GM23338 (cell line): ENCODE measurements at regions not wholly inside any gene's neighbourhood (a gene's known extent, or its start where the extent isn't known, plus 50 kb on each side); places are given as distances from the start of the nearest gene placed in this dataset.

ENCODE experiments used
- ATAC-seq: fragments of 200-7000 bp; cut with Tn5 transposase; 3 replicates; pipeline ENCODE4 v1.9.1; 2020
- DNase-seq: peaks from one replicate; pipeline ENCODE4 v3.0.0-alpha.2; 2015; ENCODE audit warnings: low spot score
- H2AFZ ChIP-seq: fragments of 200-600 bp; sonication (generic); 2 replicates; pipeline ENCODE4 v1.8.0; 2016; ENCODE audit warnings: antibody characterized with exemption, mild to moderate bottlenecking, moderate library complexity
- H3F3A ChIP-seq: fragments of 200-600 bp; sonication (generic); replicated peaks from 2 replicates; pipeline ENCODE4 v1.8.0; 2017; ENCODE audit warnings: antibody characterized with exemption, mixed run types, low read depth
- H3K27ac ChIP-seq: fragments of 200-600 bp; sonication (generic); 2 replicates; pipeline ENCODE4 v1.6.1; 2016; ENCODE audit warnings: low read depth
- H3K27me3 ChIP-seq: fragments of 200-600 bp; sonication (generic); 2 replicates; pipeline ENCODE4 v1.8.0; 2016; ENCODE audit warnings: mild to moderate bottlenecking, mixed run types, moderate library complexity; ENCODE audit not compliant: insufficient read depth
- H3K36me3 ChIP-seq: fragments of 200-600 bp; sonication (generic); 2 replicates; pipeline ENCODE4 v1.8.0; 2016; ENCODE audit warnings: mild to moderate bottlenecking; ENCODE audit not compliant: insufficient read depth
- H3K4me1 ChIP-seq: fragments of 200-600 bp; sonication (generic); 2 replicates; pipeline ENCODE4 v1.8.0; 2016; ENCODE audit warnings: mild to moderate bottlenecking, moderate library complexity; ENCODE audit not compliant: insufficient read depth
- H3K4me2 ChIP-seq: fragments of 200-600 bp; sonication (generic); 2 replicates; pipeline ENCODE4 v1.7.1; 2017; ENCODE audit warnings: mixed run types
- H3K4me3 ChIP-seq: fragments of 200-600 bp; sonication (generic); 2 replicates; pipeline ENCODE4 v1.6.1; 2016; ENCODE audit warnings: mixed run types
- H3K79me2 ChIP-seq: fragments of 200-600 bp; sonication (generic); replicated peaks from 2 replicates; pipeline ENCODE4 v1.8.0; 2017; ENCODE audit warnings: mild to moderate bottlenecking; ENCODE audit not compliant: insufficient read depth
- H3K9me2 ChIP-seq: fragments of 200-600 bp; sonication (generic); 2 replicates; pipeline ENCODE4 v1.8.0; 2017; ENCODE audit not compliant: insufficient read depth
- H4K20me1 ChIP-seq: fragments of 200-600 bp; sonication (generic); replicated peaks from 2 replicates; pipeline ENCODE4 v1.8.0; 2017; ENCODE audit warnings: mild to moderate bottlenecking; ENCODE audit not compliant: insufficient read depth
- H3K27ac Mint-ChIP-seq: 2 replicates; pipeline ENCODE4 v1.8.0; 2020; ENCODE audit warnings: inconsistent platforms, mild to moderate bottlenecking, moderate library complexity, mixed read lengths
- H3K27me3 Mint-ChIP-seq: 3 replicates; pipeline ENCODE4 v1.8.0; 2022; ENCODE audit warnings: low read depth, mild to moderate bottlenecking, moderate library complexity, mixed read lengths, inconsistent platforms; ENCODE audit not compliant: insufficient read depth, poor library complexity
- H3K36me3 Mint-ChIP-seq: 3 replicates; pipeline ENCODE4 v1.8.0; 2021; ENCODE audit warnings: low read depth, mild to moderate bottlenecking, inconsistent platforms, moderate library complexity, mixed read lengths
- H3K4me1 Mint-ChIP-seq: 3 replicates; pipeline ENCODE4 v1.8.0; 2020; ENCODE audit warnings: mild to moderate bottlenecking, inconsistent platforms, mixed read lengths
- H3K4me3 Mint-ChIP-seq: 3 replicates; pipeline ENCODE4 v1.8.0; 2021; ENCODE audit warnings: moderate library complexity, mild to moderate bottlenecking, inconsistent platforms, mixed read lengths
- H3K9me3 Mint-ChIP-seq: 3 replicates; pipeline ENCODE4 v1.8.0; 2020; ENCODE audit warnings: moderate library complexity, mild to moderate bottlenecking, inconsistent platforms, mixed read lengths
- EZH2 ChIP-seq: fragments of 200-600 bp; sonication (generic); IDR thresholded peaks from one replicate; pipeline ENCODE4 v1.8.0; 2017; ENCODE audit warnings: antibody characterized with exemption, mild to moderate bottlenecking, low read depth; ENCODE audit not compliant: unreplicated experiment
- EZH2phosphoT487 ChIP-seq: fragments of 200-600 bp; sonication (generic); IDR thresholded peaks from one replicate; pipeline ENCODE4 v1.8.1; 2018; ENCODE audit warnings: antibody characterized with exemption; ENCODE audit not compliant: unreplicated experiment
- JUNB ChIP-seq: IDR thresholded peaks from one replicate; pipeline ENCODE4 v1.6.1; 2016; ENCODE audit warnings: antibody characterized with exemption; ENCODE audit not compliant: unreplicated experiment
- NANOG ChIP-seq: IDR thresholded peaks from 2 replicates; pipeline ENCODE4 v1.6.1; 2016; ENCODE audit warnings: antibody characterized with exemption, borderline replicate concordance
- POLR2AphosphoS5 ChIP-seq: IDR thresholded peaks from 2 replicates; pipeline ENCODE4 v1.6.1; 2016; ENCODE audit warnings: antibody characterized with exemption, low read depth
- ZNF114 ChIP-seq: fragments of 250-450 bp; sonication (Bioruptor Pico); IDR thresholded peaks from 2 replicates; pipeline ENCODE4 v1.5.0; 2020; ENCODE audit warnings: mild to moderate bottlenecking, moderate library complexity
- ZNF331 ChIP-seq: fragments of 250-450 bp; sonication (Bioruptor Pico); IDR thresholded peaks from 2 replicates; pipeline ENCODE4 v1.5.0; 2020; ENCODE audit warnings: low read depth, mild to moderate bottlenecking, moderate library complexity
- TF ChIP-seq, protein P1 (sequence below): IDR thresholded peaks from one replicate; pipeline ENCODE4 v1.6.1; 2018; ENCODE audit warnings: antibody characterized with exemption; ENCODE audit not compliant: unreplicated experiment
- TF ChIP-seq, protein P2 (sequence below): IDR thresholded peaks from 2 replicates; pipeline ENCODE4 v1.6.1; 2016; ENCODE audit warnings: antibody characterized with exemption
- TF ChIP-seq, protein P3 (sequence below): fragments of 250-450 bp; sonication (Bioruptor Pico); IDR thresholded peaks from 2 replicates; pipeline ENCODE4 v1.5.0; 2020; ENCODE audit warnings: mild to moderate bottlenecking, moderate library complexity
- TF ChIP-seq, protein P4 (sequence below), 2 experiments: fragments of 200-600 bp in 1 of 2; sonication (generic) in 1 of 2; conservative IDR thresholded peaks; 2 replicates each; pipeline versions ENCODE4 v1.5.1 to v1.6.1; 2016 to 2017; ENCODE audit warnings: antibody characterized with exemption in 2 of 2, low read depth in 2 of 2, mild to moderate bottlenecking in 2 of 2, moderate library complexity in 1 of 2

- TF ChIP-seq, protein P1, sequence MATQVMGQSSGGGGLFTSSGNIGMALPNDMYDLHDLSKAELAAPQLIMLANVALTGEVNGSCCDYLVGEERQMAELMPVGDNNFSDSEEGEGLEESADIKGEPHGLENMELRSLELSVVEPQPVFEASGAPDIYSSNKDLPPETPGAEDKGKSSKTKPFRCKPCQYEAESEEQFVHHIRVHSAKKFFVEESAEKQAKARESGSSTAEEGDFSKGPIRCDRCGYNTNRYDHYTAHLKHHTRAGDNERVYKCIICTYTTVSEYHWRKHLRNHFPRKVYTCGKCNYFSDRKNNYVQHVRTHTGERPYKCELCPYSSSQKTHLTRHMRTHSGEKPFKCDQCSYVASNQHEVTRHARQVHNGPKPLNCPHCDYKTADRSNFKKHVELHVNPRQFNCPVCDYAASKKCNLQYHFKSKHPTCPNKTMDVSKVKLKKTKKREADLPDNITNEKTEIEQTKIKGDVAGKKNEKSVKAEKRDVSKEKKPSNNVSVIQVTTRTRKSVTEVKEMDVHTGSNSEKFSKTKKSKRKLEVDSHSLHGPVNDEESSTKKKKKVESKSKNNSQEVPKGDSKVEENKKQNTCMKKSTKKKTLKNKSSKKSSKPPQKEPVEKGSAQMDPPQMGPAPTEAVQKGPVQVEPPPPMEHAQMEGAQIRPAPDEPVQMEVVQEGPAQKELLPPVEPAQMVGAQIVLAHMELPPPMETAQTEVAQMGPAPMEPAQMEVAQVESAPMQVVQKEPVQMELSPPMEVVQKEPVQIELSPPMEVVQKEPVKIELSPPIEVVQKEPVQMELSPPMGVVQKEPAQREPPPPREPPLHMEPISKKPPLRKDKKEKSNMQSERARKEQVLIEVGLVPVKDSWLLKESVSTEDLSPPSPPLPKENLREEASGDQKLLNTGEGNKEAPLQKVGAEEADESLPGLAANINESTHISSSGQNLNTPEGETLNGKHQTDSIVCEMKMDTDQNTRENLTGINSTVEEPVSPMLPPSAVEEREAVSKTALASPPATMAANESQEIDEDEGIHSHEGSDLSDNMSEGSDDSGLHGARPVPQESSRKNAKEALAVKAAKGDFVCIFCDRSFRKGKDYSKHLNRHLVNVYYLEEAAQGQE = no peak
- TF ChIP-seq, protein P2, sequence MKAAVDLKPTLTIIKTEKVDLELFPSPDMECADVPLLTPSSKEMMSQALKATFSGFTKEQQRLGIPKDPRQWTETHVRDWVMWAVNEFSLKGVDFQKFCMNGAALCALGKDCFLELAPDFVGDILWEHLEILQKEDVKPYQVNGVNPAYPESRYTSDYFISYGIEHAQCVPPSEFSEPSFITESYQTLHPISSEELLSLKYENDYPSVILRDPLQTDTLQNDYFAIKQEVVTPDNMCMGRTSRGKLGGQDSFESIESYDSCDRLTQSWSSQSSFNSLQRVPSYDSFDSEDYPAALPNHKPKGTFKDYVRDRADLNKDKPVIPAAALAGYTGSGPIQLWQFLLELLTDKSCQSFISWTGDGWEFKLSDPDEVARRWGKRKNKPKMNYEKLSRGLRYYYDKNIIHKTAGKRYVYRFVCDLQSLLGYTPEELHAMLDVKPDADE = no peak
- TF ChIP-seq, protein P3, sequence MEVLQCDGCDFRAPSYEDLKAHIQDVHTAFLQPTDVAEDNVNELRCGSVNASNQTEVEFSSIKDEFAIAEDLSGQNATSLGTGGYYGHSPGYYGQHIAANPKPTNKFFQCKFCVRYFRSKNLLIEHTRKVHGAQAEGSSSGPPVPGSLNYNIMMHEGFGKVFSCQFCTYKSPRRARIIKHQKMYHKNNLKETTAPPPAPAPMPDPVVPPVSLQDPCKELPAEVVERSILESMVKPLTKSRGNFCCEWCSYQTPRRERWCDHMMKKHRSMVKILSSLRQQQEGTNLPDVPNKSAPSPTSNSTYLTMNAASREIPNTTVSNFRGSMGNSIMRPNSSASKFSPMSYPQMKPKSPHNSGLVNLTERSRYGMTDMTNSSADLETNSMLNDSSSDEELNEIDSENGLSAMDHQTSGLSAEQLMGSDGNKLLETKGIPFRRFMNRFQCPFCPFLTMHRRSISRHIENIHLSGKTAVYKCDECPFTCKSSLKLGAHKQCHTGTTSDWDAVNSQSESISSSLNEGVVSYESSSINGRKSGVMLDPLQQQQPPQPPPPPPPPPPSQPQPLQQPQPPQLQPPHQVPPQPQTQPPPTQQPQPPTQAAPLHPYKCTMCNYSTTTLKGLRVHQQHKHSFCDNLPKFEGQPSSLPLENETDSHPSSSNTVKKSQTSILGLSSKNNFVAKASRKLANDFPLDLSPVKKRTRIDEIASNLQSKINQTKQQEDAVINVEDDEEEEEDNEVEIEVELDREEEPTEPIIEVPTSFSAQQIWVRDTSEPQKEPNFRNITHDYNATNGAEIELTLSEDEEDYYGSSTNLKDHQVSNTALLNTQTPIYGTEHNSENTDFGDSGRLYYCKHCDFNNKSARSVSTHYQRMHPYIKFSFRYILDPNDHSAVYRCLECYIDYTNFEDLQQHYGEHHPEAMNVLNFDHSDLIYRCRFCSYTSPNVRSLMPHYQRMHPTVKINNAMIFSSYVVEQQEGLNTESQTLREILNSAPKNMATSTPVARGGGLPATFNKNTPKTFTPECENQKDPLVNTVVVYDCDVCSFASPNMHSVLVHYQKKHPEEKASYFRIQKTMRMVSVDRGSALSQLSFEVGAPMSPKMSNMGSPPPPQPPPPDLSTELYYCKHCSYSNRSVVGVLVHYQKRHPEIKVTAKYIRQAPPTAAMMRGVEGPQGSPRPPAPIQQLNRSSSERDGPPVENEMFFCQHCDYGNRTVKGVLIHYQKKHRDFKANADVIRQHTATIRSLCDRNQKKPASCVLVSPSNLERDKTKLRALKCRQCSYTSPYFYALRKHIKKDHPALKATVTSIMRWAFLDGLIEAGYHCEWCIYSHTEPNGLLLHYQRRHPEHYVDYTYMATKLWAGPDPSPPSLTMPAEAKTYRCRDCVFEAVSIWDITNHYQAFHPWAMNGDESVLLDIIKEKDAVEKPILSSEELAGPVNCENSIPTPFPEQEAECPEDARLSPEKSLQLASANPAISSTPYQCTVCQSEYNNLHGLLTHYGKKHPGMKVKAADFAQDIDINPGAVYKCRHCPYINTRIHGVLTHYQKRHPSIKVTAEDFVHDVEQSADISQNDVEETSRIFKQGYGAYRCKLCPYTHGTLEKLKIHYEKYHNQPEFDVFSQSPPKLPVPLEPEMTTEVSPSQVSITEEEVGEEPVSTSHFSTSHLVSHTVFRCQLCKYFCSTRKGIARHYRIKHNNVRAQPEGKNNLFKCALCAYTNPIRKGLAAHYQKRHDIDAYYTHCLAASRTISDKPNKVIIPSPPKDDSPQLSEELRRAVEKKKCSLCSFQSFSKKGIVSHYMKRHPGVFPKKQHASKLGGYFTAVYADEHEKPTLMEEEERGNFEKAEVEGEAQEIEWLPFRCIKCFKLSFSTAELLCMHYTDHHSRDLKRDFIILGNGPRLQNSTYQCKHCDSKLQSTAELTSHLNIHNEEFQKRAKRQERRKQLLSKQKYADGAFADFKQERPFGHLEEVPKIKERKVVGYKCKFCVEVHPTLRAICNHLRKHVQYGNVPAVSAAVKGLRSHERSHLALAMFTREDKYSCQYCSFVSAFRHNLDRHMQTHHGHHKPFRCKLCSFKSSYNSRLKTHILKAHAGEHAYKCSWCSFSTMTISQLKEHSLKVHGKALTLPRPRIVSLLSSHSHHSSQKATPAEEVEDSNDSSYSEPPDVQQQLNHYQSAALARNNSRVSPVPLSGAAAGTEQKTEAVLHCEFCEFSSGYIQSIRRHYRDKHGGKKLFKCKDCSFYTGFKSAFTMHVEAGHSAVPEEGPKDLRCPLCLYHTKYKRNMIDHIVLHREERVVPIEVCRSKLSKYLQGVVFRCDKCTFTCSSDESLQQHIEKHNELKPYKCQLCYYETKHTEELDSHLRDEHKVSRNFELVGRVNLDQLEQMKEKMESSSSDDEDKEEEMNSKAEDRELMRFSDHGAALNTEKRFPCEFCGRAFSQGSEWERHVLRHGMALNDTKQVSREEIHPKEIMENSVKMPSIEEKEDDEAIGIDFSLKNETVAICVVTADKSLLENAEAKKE (CRISPR knock-in tag) = no peak
Observed at GRCh38 chr10:88154596-88155250, 291.3 kb downstream of the PTEN start (continued).

GRCh38 chr10:88156341-88156740, 292.9 kb downstream of the PTEN start:
- no peaks in the 10 kb centered on the region for H3K9me3 Mint-ChIP-seq
- H3K4me2 ChIP-seq = no peak overlapping the region
- no peak overlapping the region for H3K27ac ChIP-seq
- H3K36me3 Mint-ChIP-seq = no peaks in the 10 kb centered on the region
- H4K20me1 ChIP-seq = no peaks in the 10 kb centered on the region
- peaks cover 2% of the 10 kb centered on the region for H3K27me3 Mint-ChIP-seq
- no peaks in the 10 kb centered on the region for H3F3A ChIP-seq
- no peaks in the 10 kb centered on the region for H3K36me3 ChIP-seq
- H3K4me3 Mint-ChIP-seq = no peak overlapping the region
- H3K9me2 ChIP-seq = peaks cover 8% of the 10 kb centered on the region
- H3K27ac Mint-ChIP-seq = no peak overlapping the region
- H2AFZ ChIP-seq = no peak overlapping the region
- no peak overlapping the region for H3K4me3 ChIP-seq
- ATAC-seq (no peak), DNase-seq (no peak)
- H3K27me3 ChIP-seq = no peaks in the 10 kb centered on the region
- no peaks in the 10 kb centered on the region for H3K4me1 Mint-ChIP-seq
- H3K4me1 ChIP-seq = no peaks in the 10 kb centered on the region
- no peaks in the 10 kb centered on the region for H3K79me2 ChIP-seq
- TF ChIP-seq, protein P4, sequence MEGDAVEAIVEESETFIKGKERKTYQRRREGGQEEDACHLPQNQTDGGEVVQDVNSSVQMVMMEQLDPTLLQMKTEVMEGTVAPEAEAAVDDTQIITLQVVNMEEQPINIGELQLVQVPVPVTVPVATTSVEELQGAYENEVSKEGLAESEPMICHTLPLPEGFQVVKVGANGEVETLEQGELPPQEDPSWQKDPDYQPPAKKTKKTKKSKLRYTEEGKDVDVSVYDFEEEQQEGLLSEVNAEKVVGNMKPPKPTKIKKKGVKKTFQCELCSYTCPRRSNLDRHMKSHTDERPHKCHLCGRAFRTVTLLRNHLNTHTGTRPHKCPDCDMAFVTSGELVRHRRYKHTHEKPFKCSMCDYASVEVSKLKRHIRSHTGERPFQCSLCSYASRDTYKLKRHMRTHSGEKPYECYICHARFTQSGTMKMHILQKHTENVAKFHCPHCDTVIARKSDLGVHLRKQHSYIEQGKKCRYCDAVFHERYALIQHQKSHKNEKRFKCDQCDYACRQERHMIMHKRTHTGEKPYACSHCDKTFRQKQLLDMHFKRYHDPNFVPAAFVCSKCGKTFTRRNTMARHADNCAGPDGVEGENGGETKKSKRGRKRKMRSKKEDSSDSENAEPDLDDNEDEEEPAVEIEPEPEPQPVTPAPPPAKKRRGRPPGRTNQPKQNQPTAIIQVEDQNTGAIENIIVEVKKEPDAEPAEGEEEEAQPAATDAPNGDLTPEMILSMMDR (conservative IDR thresholded peaks at IDR 0.05; ENCODE audit: low read depth in 2 of 2) = no peak
- TF ChIP-seq, protein P2 = no peak
- no peak for TF ChIP-seq EZH2phosphoT487
- TF ChIP-seq ZNF331 = no peak
- no peak for TF ChIP-seq POLR2AphosphoS5
- TF ChIP-seq EZH2 = no peak
- no peak for TF ChIP-seq NANOG
- TF ChIP-seq JUNB = no peak
- no peak for TF ChIP-seq ZNF114
